ENCODE measurements at regions not wholly inside any gene's neighbourhood (a gene's known extent, or its start where the extent isn't known, plus 50 kb on each side); places are given as distances from the start of the nearest gene placed in this dataset.

DNA sequence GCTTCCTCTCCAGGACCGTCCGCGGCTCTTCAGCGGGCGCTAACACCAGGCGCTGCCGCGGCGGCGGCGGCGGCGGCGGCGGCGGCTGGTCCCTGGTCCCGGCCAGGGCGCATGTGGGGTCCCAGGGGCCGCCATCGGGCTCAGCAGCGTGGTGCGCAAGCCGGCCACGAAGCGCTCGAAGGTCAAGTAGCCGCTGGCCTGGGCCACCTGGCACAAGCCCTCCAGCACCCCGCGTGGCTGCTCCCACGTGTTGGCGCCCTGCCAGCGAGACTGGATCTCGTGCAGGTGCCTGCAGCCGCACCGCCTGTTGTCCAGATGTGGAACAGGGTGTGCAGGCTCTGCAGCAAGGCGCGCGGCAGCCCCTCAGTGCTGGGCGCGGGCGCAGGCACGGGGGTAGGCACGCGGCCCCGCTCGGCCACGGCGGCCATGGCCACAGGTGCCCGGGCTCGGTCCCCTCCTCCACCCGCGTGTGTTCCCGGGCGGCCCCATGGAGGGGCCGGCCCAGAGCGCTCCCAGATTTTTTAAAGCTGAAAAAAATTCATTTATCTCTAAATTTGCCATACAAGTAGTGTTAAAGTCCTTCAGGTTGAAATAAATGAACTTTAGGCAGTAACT lies 884.2 kb upstream of the ZNF722 start:
- TF ChIP-seq CTCF (conservative IDR thresholded peaks at IDR 0.05) (no peak), EZH2 (IDR thresholded peaks at IDR 0.05; ENCODE audit: low read depth) (no peak)
